ENCODE measurements at regions not wholly inside any gene's neighbourhood (a gene's known extent, or its start where the extent isn't known, plus 50 kb on each side); places are given as distances from the start of the nearest gene placed in this dataset.

- Histone ChIP-seq H4K20me1 (ENCODE audit: insufficient read depth, low read length) (no peaks in the 10 kb centered on the region), H3K9ac (ENCODE audit: low read length) (no peak overlapping the region), H3K4me1 (ENCODE audit: insufficient read depth, low read length) (no peaks in the 10 kb centered on the region), H3K27me3 (ENCODE audit: insufficient read depth, low read length) (no peaks in the 10 kb centered on the region), H3K4me3 (ENCODE audit: insufficient read depth, low read depth, low read length) (no peak overlapping the region), H3K79me2 (ENCODE audit: insufficient read depth, low read length) (no peaks in the 10 kb centered on the region), H3K27ac (ENCODE audit: low read depth, low read length) (no peak overlapping the region), H2AFZ (ENCODE audit: low read depth, low read length) (no peak overlapping the region), H3K9me3 (ENCODE audit: insufficient read depth, low read depth, low read length) (no peaks in the 10 kb centered on the region), H3K36me3 (ENCODE audit: insufficient read depth, low read length) (no peaks in the 10 kb centered on the region), H3K4me2 (ENCODE audit: low read length) (no peak overlapping the region)
- TF ChIP-seq CTCF (IDR thresholded peaks at IDR 0.05; ENCODE audit: insufficient read depth, low read depth, low read length): no peak
- TF ChIP-seq EZH2 (IDR thresholded peaks at IDR 0.05; ENCODE audit: insufficient read depth, low read length): no peak
- H3K36me3 Mint-ChIP-seq (ENCODE audit: low read depth, unreplicated experiment): no peaks in the 10 kb centered on the region
- peaks cover 7% of the 10 kb centered on the region for H3K9me3 Mint-ChIP-seq (ENCODE audit: unreplicated experiment)
- H3K27ac Mint-ChIP-seq (ENCODE audit: unreplicated experiment): peak overlapping the region; percentile 58
- no peak for FAIRE-seq
- H3K4me3 Mint-ChIP-seq (ENCODE audit: unreplicated experiment): no peak overlapping the region
- peaks cover 5% of the 10 kb centered on the region for H3K27me3 Mint-ChIP-seq (ENCODE audit: low read depth, unreplicated experiment)
- H3K4me1 Mint-ChIP-seq (ENCODE audit: low read depth, unreplicated experiment): peaks cover 2% of the 10 kb centered on the region
- peak; percentile 63 for DNase-seq (ENCODE audit: low read depth)
These were observed 393.9 kb upstream of the SLC14A2 start for GRCh38 chr18:45221363-45221762.

GRCh38 chr18:45222180-45222579 is 393.1 kb upstream of the SLC14A2 start:
- peaks cover 5% of the 10 kb centered on the region for H3K27me3 Mint-ChIP-seq (ENCODE audit: low read depth, unreplicated experiment)

More at GRCh38 chr18:45222180-45222579, 393.1 kb upstream of the SLC14A2 start:
- Histone ChIP-seq H3K36me3 (ENCODE audit: insufficient read depth, low read length) (no peaks in the 10 kb centered on the region), H3K4me1 (ENCODE audit: insufficient read depth, low read length) (no peaks in the 10 kb centered on the region), H3K27ac (ENCODE audit: low read depth, low read length) (no peak overlapping the region), H3K4me2 (ENCODE audit: low read length) (no peak overlapping the region), H3K79me2 (ENCODE audit: insufficient read depth, low read length) (no peaks in the 10 kb centered on the region), H3K27me3 (ENCODE audit: insufficient read depth, low read length) (no peaks in the 10 kb centered on the region), H3K9me3 (ENCODE audit: insufficient read depth, low read depth, low read length) (no peaks in the 10 kb centered on the region), H3K4me3 (ENCODE audit: insufficient read depth, low read depth, low read length) (no peak overlapping the region), H4K20me1 (ENCODE audit: insufficient read depth, low read length) (no peaks in the 10 kb centered on the region), H3K9ac (ENCODE audit: low read length) (no peak overlapping the region), H2AFZ (ENCODE audit: low read depth, low read length) (no peak overlapping the region)
- FAIRE-seq: no peak
- Mint-ChIP-seq H3K36me3 (ENCODE audit: low read depth, unreplicated experiment) (no peaks in the 10 kb centered on the region), H3K9me3 (ENCODE audit: unreplicated experiment) (peaks cover 7% of the 10 kb centered on the region), H3K27ac (ENCODE audit: unreplicated experiment) (no peak overlapping the region), H3K4me3 (ENCODE audit: unreplicated experiment) (no peak overlapping the region), H3K4me1 (ENCODE audit: low read depth, unreplicated experiment) (peaks cover 2% of the 10 kb centered on the region)
- peak; percentile 14 for DNase-seq (ENCODE audit: low read depth)
- no peak for TF ChIP-seq CTCF (IDR thresholded peaks at IDR 0.05; ENCODE audit: insufficient read depth, low read depth, low read length)
- TF ChIP-seq EZH2 (IDR thresholded peaks at IDR 0.05; ENCODE audit: insufficient read depth, low read length): no peak

Measured in astrocyte (in vitro differentiated cells and primary cell).